Osteocyte (in vitro differentiated cells): ENCODE measurements at regions not wholly inside any gene's neighbourhood (a gene's known extent, or its start where the extent isn't known, plus 50 kb on each side); places are given as distances from the start of the nearest gene placed in this dataset.
A peak's percentile ranks its signal among the peaks of the same experiment; 100 is the strongest.

Experiments used
- DNase-seq: peaks from one replicate; pipeline ENCODE4 v3.0.0; 2021; ENCODE audit warnings: mixed read lengths; ENCODE audit not compliant: unreplicated experiment; ENCODE audit errors: extremely low spot score
- H3K27ac Mint-ChIP-seq: one replicate; pipeline ENCODE4 v1.8.0; 2021; ENCODE audit warnings: mild to moderate bottlenecking, mixed read lengths; ENCODE audit not compliant: unreplicated experiment
- H3K27me3 Mint-ChIP-seq: one replicate; pipeline ENCODE4 v1.8.0; 2021; ENCODE audit warnings: mixed read lengths; ENCODE audit not compliant: unreplicated experiment
- H3K36me3 Mint-ChIP-seq: one replicate; pipeline ENCODE4 v1.8.0; 2021; ENCODE audit warnings: mixed read lengths; ENCODE audit not compliant: unreplicated experiment
- H3K4me1 Mint-ChIP-seq: one replicate; pipeline ENCODE4 v1.8.0; 2021; ENCODE audit warnings: mixed read lengths; ENCODE audit not compliant: unreplicated experiment
- H3K4me3 Mint-ChIP-seq: one replicate; pipeline ENCODE4 v1.8.0; 2021; ENCODE audit warnings: mild to moderate bottlenecking, moderate library complexity, mixed read lengths; ENCODE audit not compliant: unreplicated experiment
- H3K9me3 Mint-ChIP-seq: one replicate; pipeline ENCODE4 v1.8.0; 2021; ENCODE audit warnings: mixed read lengths; ENCODE audit not compliant: unreplicated experiment
- TF ChIP-seq, protein P1 (sequence below): fragments of 200-600 bp; sonication (generic); IDR thresholded peaks from 2 replicates; pipeline ENCODE4 v1.5.0; 2021; ENCODE audit warnings: antibody characterized with exemption, mild to moderate bottlenecking, moderate library complexity

DNA sequence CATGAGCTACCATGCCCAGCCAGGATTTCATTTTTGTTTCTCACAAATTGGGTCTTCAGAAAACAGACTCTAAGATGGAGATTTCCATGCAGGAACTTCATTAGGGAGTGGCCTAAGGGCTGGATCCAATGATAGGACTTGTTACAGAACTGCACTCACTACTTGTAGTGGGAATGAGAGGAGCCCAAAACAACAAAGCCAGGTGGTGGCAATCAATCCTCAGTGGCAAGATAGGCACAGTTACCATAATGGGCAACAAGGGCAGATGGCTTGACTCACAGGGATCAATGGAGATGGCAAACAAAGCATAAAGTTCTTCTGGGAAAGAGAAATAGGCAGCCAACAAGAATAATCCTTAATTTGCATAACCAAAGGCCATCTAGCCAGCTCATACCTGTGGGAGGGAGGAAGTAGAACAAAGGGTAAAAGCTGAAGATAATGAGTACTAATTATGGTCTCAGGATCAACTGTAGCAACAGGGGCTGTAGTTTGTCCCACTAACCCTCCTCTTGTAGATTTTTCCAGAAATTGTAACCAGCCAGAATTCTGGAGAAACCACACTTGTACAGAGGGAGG lies 72.8 kb upstream of the MAPK10 start:
- Mint-ChIP-seq H3K4me1 (peaks cover 1% of the 10 kb centered on the region), H3K9me3 (no peaks in the 10 kb centered on the region), H3K27me3 (no peaks in the 10 kb centered on the region), H3K36me3 (no peaks in the 10 kb centered on the region), H3K4me3 (no peak overlapping the region), H3K27ac (no peak overlapping the region)
- TF ChIP-seq, protein P1, sequence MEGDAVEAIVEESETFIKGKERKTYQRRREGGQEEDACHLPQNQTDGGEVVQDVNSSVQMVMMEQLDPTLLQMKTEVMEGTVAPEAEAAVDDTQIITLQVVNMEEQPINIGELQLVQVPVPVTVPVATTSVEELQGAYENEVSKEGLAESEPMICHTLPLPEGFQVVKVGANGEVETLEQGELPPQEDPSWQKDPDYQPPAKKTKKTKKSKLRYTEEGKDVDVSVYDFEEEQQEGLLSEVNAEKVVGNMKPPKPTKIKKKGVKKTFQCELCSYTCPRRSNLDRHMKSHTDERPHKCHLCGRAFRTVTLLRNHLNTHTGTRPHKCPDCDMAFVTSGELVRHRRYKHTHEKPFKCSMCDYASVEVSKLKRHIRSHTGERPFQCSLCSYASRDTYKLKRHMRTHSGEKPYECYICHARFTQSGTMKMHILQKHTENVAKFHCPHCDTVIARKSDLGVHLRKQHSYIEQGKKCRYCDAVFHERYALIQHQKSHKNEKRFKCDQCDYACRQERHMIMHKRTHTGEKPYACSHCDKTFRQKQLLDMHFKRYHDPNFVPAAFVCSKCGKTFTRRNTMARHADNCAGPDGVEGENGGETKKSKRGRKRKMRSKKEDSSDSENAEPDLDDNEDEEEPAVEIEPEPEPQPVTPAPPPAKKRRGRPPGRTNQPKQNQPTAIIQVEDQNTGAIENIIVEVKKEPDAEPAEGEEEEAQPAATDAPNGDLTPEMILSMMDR: no peak
- no peak for DNase-seq

DNA sequence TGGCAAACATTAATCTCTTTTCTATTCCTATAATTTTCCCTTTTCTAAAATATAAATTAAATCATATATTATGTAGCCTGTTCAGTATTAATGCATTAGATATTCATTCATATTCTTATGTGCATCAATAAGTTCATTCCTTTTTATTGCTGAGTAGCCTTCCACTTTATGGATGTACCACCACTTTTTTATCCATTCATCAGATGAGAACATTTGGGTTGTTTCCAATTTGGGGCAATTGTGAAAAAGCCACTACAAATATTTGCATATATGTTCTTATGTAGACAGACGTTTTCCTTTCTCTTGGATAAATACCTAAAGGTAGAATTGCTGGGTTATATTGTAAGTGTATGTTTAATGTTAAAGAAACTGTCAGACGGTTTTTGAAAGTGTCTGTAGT lies 79.4 kb upstream of the MAPK10 start:
- H3K27me3 Mint-ChIP-seq: no peaks in the 10 kb centered on the region
- H3K27ac Mint-ChIP-seq: no peak overlapping the region
- H3K4me1 Mint-ChIP-seq: peaks cover 34% of the 10 kb centered on the region
- TF ChIP-seq, protein P1: no peak
- H3K36me3 Mint-ChIP-seq: peaks cover 1% of the 10 kb centered on the region
- no peak for DNase-seq
- H3K9me3 Mint-ChIP-seq: peaks cover 6% of the 10 kb centered on the region
- H3K4me3 Mint-ChIP-seq: no peak overlapping the region

DNA sequence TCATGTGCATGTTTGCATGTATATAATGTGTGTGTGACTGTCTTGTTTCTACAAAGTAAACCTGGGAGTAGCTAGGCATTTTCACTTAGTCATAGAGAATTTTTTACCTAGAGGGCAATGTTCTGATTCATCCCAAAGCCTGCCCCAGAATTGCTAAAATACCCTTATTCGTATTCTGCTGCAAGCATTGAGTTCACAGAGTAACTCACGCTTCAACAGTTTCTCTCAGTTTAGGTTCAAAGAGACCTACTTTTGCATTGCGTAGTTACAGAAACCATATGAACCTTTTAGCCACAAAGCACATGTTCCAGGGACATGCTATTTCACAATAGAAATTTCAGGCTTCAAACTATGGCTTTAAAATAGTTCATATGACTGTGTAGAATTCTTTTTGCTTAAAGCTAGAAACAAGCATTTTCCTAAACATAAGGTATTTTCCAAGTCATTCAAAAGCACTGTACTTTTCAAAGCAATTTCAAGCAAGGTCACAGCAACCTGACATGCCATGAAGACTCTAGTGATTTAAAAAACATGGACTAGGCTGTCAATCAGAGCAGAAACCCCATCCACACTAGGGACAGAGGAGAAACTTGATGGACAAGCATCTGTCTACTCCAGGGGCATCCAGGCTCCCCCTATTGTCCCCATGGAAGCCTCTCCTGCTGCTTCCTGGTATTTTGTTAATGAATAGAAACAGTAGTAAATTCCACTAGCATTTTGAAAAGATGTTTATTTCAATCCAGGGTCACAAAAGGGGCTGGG lies 81.5 kb upstream of the MAPK10 start:
- Mint-ChIP-seq H3K27me3 (no peaks in the 10 kb centered on the region), H3K36me3 (peaks cover 9% of the 10 kb centered on the region), H3K27ac (peak overlapping the region; percentile 79)

DNA sequence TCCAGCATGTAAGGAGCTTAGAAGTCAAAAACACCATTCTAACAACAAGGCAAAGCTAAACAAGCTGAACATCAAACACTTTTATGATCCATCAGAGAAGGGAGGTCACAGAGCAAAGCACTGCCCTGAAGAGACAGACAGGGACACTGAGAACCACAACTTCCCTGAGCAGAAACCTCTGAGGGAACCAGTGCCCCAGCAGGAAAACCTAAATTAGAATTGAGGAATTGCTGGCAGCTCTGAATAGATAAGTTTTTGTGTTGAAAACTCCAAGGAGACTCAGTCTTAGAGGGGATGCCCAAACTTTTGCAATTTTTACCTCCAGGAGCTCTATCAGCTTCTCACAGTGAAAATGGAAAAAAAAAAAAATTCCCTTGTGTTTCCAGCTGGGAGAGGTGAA lies 83.0 kb upstream of the MAPK10 start:
- Mint-ChIP-seq H3K4me1 (peaks cover 40% of the 10 kb centered on the region), H3K36me3 (peaks cover 9% of the 10 kb centered on the region), H3K4me3 (peak overlapping the region; percentile 14), H3K27ac (no peak overlapping the region), H3K9me3 (peaks cover 9% of the 10 kb centered on the region), H3K27me3 (no peaks in the 10 kb centered on the region)
- TF ChIP-seq, protein P1: no peak
- no peak for DNase-seq

More for the DNA sequence above, 81.5 kb upstream of the MAPK10 start:
- no peak for DNase-seq
- Mint-ChIP-seq H3K4me1 (peaks cover 40% of the 10 kb centered on the region), H3K4me3 (peak overlapping the region; percentile 14), H3K9me3 (peaks cover 6% of the 10 kb centered on the region)
- TF ChIP-seq, protein P1: peak; percentile 11

DNA sequence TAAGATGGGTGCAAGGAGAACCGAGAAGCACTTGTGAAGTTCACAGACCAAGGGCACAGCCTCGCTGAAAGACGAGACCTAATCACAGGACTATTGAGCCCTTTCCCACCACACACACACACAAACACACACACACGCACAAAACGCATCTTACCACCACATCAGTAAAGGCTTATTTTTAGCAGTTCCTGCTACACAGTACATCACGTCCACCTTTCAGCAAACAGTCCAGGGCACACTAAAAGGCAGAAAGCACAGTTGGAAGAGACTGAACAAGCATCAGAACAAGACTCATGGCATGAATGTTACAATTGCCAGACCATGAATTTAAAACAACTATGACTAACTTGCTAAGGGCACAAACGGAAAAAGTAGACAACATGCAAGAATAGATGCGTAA lies 83.6 kb upstream of the MAPK10 start:
- Mint-ChIP-seq H3K9me3 (peaks cover 9% of the 10 kb centered on the region), H3K27ac (peak overlapping the region; percentile 76), H3K27me3 (no peaks in the 10 kb centered on the region), H3K36me3 (peaks cover 9% of the 10 kb centered on the region), H3K4me1 (peaks cover 40% of the 10 kb centered on the region), H3K4me3 (no peak overlapping the region)
- TF ChIP-seq, protein P1: no peak
- no peak for DNase-seq
